Tibial nerve (tissue), 4 donors: ENCODE measurements at regions not wholly inside any gene's neighbourhood (a gene's known extent, or its start where the extent isn't known, plus 50 kb on each side); places are given as distances from the start of the nearest gene placed in this dataset.
"Not testable (repeated sequence)": the region's sequence is repeated elsewhere in the genome, so short reads cannot be mapped to it uniquely, and the experiment has no call there.

Experiments used
- DNase-seq, 2 donors: peaks; one replicate each; pipeline ENCODE4 v3.0.0-alpha.2; 2019; ENCODE audit warnings: low spot score in 2 of 2
- H3K27ac ChIP-seq, 4 donors: fragments of 200-600 bp; sonication (generic) in 3 of 4; one replicate each; pipeline ENCODE4 v1.5.1; 2017 to 2019; ENCODE audit warnings: mild to moderate bottlenecking in 1 of 4
- H3K27me3 ChIP-seq, 2 donors: fragments of 200-600 bp; sonication (generic) in 1 of 2; one replicate each; pipeline versions ENCODE4 v1.5.1 to v1.6.0; 2017 to 2019
- H3K36me3 ChIP-seq, 3 donors: fragments of 200-600 bp; sonication (generic); one replicate each; pipeline ENCODE4 v1.5.1; 2018 to 2019
- H3K4me1 ChIP-seq, 4 donors: fragments of 200-600 bp; sonication (generic) in 3 of 4; one replicate each; pipeline ENCODE4 v1.5.1; 2017 to 2019
- H3K4me3 ChIP-seq, 4 donors: fragments of 200-600 bp; sonication (generic) in 3 of 4; one replicate each; pipeline ENCODE4 v1.5.1; 2017 to 2019; ENCODE audit warnings: mild to moderate bottlenecking in 1 of 4, moderate library complexity in 1 of 4
- H3K9me3 ChIP-seq, 4 donors: fragments of 200-600 bp; sonication (generic) in 3 of 4; one replicate each; pipeline ENCODE4 v1.5.1; 2017 to 2019
- EP300 ChIP-seq, 2 donors: sonication (generic); formaldehyde crosslinking; IDR thresholded peaks; one replicate each; pipeline ENCODE4 v1.6.1; 2017; ENCODE audit warnings: antibody characterized with exemption in 2 of 2, mild to moderate bottlenecking in 1 of 2
- POLR2A ChIP-seq, 2 donors: fragments of 450-650 bp; IDR thresholded peaks; one replicate each; pipeline ENCODE4 v1.6.1; 2017; ENCODE audit warnings: antibody characterized with exemption in 2 of 2, mild to moderate bottlenecking in 2 of 2, moderate library complexity in 2 of 2
- WGBS, 2 donors: methylation state at CpG; one replicate each; pipeline ENCODE4 v1.1.5; 2018; 5-methylcytosine and 5-hydroxymethylcytosine counted together
- TF ChIP-seq, protein P1 (sequence below), 5 experiments: fragments of 200-600 bp in 3 of 5; fragments of 450-650 bp in 2 of 5; sonication (generic) in 3 of 5; IDR thresholded peaks; one replicate each; pipeline ENCODE4 v1.5.1; 2016 to 2019; ENCODE audit warnings: antibody characterized with exemption in 5 of 5, mild to moderate bottlenecking in 3 of 5, moderate library complexity in 2 of 5

DNA sequence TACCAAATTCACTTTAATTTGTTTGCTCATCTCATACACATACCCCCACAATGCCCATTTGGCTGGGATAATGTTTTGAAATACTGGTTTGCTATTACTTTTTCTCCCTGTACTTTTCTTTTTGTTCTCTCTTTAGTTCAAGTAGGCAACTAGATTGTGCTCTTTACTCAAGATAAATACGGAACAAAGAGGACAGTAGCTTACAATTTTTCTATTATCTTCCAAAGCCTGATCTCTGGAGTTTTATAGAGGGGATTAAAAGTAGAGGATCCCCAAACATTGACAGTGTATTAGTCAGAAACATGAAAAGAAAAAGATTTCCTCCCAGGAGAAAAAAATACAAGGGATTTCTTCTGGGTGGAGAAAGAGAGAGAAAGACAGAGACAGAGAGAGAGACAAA, 102.1 kb upstream of the FSCB start:
- Histone ChIP-seq H3K27me3 (no peaks in the 10 kb centered on the region), H3K27ac (no peak overlapping the region), H3K36me3 (no peaks in the 10 kb centered on the region), H3K4me3 (no peak overlapping the region), H3K4me1 (no peaks in the 10 kb centered on the region), H3K9me3 (no peaks in the 10 kb centered on the region)
- no peak for DNase-seq
- 84% methylated on average over 1 of the region's 1 CpG for WGBS, 2 donors
- TF ChIP-seq, protein P1, sequence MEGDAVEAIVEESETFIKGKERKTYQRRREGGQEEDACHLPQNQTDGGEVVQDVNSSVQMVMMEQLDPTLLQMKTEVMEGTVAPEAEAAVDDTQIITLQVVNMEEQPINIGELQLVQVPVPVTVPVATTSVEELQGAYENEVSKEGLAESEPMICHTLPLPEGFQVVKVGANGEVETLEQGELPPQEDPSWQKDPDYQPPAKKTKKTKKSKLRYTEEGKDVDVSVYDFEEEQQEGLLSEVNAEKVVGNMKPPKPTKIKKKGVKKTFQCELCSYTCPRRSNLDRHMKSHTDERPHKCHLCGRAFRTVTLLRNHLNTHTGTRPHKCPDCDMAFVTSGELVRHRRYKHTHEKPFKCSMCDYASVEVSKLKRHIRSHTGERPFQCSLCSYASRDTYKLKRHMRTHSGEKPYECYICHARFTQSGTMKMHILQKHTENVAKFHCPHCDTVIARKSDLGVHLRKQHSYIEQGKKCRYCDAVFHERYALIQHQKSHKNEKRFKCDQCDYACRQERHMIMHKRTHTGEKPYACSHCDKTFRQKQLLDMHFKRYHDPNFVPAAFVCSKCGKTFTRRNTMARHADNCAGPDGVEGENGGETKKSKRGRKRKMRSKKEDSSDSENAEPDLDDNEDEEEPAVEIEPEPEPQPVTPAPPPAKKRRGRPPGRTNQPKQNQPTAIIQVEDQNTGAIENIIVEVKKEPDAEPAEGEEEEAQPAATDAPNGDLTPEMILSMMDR (IDR thresholded peaks at IDR 0.05) = no peak
- no peak for TF ChIP-seq POLR2A (IDR thresholded peaks at IDR 0.05)
- TF ChIP-seq EP300 (IDR thresholded peaks at IDR 0.05) = no peak

DNA sequence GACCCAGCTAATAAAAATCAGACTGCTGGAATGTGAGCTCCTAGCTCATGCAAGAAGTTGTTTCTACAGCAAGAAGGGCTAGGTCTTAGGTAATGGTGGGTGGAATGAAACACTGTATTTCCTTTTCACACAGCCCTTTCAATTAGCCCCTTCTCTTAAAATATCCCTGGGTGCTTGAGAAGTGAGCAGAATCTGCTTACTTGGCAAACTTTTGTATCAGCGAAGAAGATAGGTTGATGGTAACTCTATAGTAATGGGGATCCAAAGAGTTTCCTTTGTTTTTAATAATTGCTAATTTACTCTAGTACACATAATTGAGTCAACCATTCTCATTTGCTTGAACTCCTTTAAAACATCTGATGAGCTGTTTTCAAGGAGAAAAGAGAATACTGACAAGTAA, 100.6 kb upstream of the FSCB start:
- Histone ChIP-seq H3K9me3 (no peaks in the 10 kb centered on the region), H3K27ac (no peak overlapping the region), H3K4me3 (no peak overlapping the region), H3K4me1 (no peaks in the 10 kb centered on the region), H3K36me3 (no peaks in the 10 kb centered on the region), H3K27me3 (no peaks in the 10 kb centered on the region)
- TF ChIP-seq POLR2A (IDR thresholded peaks at IDR 0.05) (no peak), EP300 (IDR thresholded peaks at IDR 0.05) (no peak)
- TF ChIP-seq, protein P1 (IDR thresholded peaks at IDR 0.05) = no peak
- WGBS, 2 donors = 88 to 100% methylated on average over 1 of the region's 1 CpG
- DNase-seq = no peak

DNA sequence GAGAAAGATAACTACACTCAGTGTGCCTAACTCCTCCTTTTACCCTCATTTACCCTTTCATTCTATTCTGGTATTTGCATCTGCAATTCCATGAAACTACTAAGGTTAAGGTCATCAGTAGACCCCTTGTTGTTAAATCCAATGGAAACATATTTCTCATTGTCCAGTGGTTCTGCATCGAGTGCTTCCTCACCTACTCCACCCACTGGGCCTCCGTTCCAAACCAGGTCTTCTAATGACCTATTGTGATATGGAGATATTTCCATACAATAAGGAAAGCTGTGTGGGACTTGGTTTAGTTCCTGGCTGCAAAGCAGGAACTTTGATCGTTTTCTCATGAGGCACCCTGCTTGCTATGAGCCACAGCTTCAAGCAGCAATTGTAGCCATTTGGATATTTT, 99.5 kb upstream of the FSCB start:
- TF ChIP-seq POLR2A (IDR thresholded peaks at IDR 0.05) (no peak), EP300 (IDR thresholded peaks at IDR 0.05) (no peak)
- TF ChIP-seq, protein P1 (IDR thresholded peaks at IDR 0.05) = no peak
- Histone ChIP-seq H3K27me3 (no peaks in the 10 kb centered on the region), H3K9me3 (no peaks in the 10 kb centered on the region), H3K36me3 (no peaks in the 10 kb centered on the region), H3K4me1 (no peaks in the 10 kb centered on the region), H3K27ac (no peak overlapping the region), H3K4me3 (no peak overlapping the region)
- no peak for DNase-seq
- 67 to 75% methylated on average over 3 of the region's 3 CpGs for WGBS, 2 donors

DNA sequence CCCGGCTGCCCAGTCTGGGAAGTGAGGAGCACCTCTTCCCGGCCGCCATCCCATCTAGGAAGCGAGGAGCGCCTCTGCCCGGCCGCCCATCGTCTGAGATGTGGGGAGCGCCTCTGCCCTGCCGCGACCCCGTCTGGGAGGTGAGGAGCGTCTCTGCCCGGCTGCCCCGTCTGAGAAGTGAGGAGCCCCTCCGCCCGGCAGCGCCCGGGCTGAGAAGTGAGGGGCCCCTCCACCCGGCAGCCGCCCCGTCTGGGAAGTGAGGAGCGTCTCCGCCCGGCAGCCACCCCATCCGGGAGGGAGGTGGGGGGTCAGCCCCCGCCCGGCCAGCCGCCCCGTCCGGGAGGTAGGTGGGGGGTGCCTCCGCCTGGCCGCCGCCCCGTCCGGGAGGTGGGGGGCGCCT, 94.2 kb upstream of the FSCB start:
- H3K27me3 ChIP-seq, H3K9me3 ChIP-seq, H3K4me3 ChIP-seq, H3K36me3 ChIP-seq, DNase-seq, H3K4me1 ChIP-seq, H3K27ac ChIP-seq: not testable (repeated sequence)
- 96 to 97% methylated on average over 6 to 37 of the region's 37 CpGs for WGBS, 2 donors

DNA sequence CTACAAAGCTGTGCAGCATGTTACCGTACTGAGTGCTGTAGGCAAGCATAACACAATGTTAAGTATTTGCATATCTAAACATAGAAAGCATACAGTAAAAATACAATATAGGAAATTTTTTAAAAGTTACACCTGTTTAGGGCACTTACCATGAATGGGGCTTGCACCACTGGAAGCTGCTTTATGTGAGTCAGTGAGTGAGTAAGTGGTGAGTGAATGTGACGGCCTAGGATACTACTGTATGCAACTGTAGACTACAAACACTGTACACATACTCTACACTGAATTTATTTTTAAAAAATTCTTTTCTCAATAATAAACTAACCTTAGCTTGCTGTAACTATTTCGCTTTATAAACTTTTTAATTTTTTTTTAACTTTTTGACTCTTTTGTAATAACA, 82.1 kb upstream of the FSCB start:
- 87 to 88% methylated on average over 3 of the region's 3 CpGs for WGBS, 2 donors
- Histone ChIP-seq H3K27ac (no peak overlapping the region), H3K27me3 (no peaks in the 10 kb centered on the region), H3K4me1 (no peaks in the 10 kb centered on the region), H3K9me3 (no peaks in the 10 kb centered on the region), H3K36me3 (no peaks in the 10 kb centered on the region), H3K4me3 (no peak overlapping the region)
- DNase-seq = no peak
- TF ChIP-seq EP300 (IDR thresholded peaks at IDR 0.05) (no peak), POLR2A (IDR thresholded peaks at IDR 0.05) (no peak)
- TF ChIP-seq, protein P1 (IDR thresholded peaks at IDR 0.05) = no peak

DNA sequence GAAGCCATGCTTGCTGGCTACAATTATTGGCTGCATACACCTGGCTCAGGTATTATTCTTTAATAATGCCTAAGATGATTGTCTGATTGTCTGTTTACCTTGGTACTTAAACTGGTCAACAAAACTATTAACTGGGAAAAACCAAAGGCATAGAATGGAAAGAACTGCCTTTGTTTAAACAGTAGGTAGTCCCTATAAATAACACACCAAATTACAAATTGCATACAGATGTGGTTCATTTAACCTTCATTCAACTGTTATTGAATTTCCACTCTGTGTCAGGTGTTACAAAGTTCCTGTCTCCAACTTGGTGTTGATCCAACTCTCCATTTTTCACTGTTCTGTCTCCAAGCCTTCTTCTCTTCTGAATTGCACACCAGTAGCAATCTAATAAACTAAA, 79.8 kb upstream of the FSCB start:
- Histone ChIP-seq H3K27ac (no peak overlapping the region), H3K4me1 (no peaks in the 10 kb centered on the region), H3K9me3 (peaks cover 0 to 13% (median 5%) of the 10 kb centered on the region in 4 donors), H3K4me3 (no peak overlapping the region), H3K27me3 (no peaks in the 10 kb centered on the region), H3K36me3 (no peaks in the 10 kb centered on the region)
- DNase-seq = no peak
- TF ChIP-seq, protein P1 (IDR thresholded peaks at IDR 0.05) = no peak
- TF ChIP-seq EP300 (IDR thresholded peaks at IDR 0.05) (no peak), POLR2A (IDR thresholded peaks at IDR 0.05) (no peak)
